Activated CD4-positive, alpha-beta T cell treated with anti-CD3 and anti-CD28 coated beads, Interleukin-2, amount 50 U/mL, for 24 hours (primary cell): ENCODE measurements at regions not wholly inside any gene's neighbourhood (a gene's known extent, or its start where the extent isn't known, plus 50 kb on each side); places are given as distances from the start of the nearest gene placed in this dataset.

Experiments
- DNase-seq, 2 donors: peaks; one replicate each; pipeline ENCODE4 v3.0.0-alpha.2; 2020; ENCODE audit warnings: low read depth in 1 of 2, low spot score in 1 of 2

DNA sequence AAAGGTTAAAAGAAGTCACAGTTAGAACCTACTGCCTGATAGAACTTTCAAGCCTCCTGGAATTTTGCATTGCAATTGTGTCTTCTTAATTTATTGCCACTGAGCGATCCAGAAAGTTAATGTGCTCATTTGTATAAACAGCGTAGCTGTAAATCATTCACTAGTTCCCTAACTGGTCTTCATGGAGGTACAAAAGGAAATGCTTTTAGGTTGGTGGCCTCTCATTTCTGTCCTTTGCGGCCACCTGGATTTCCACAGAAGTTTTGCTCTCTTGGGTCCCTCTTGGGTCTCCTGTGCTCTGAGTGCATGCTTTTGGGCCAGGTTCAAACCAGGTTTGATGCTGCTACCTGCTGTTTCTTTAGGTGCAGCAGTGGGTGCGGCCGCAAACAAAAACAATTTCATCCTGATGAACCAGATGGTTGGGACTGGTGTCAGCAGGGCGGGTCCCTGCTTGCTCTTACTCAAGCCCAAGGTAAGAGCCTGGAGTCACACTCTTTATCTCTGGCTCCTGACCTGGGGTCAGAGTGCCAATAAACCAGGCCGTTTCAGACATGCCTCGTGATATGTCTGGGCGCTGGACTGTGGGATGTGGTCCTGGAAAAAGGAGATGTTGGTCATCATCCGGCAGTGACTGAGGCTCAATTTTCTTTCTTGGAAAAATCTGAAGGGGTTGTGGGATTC is 270.1 kb downstream of the PTTG2 start:
- DNase-seq, result no peak

- DNase-seq, result no peak
These were observed 270.8 kb downstream of the PTTG2 start for GRCh38 chr4:38230821-38231563.

- no peak for DNase-seq
These were observed 271.4 kb downstream of the PTTG2 start for GRCh38 chr4:38231626-38232025.

DNA sequence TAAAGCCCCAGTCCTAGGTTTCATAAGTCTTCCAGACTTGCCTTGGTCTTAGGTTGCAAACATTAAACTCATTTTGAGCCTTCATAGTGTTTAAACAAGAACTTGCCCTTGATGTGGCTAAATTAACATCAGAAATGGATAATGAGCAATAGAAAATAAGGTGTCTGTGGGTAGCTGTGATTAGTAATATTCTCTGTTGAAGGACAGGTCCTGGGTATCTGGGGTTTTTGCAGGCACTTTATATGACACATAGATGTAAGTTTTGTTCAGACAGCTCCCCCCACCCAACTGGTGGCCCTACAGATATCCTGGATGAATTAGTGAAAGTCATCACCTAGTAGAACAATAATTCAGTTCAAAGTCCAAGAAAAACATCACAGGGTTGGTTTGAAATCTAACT is 272.5 kb downstream of the PTTG2 start:
- DNase-seq, result no peak

GRCh38 chr4:38233727-38234480 is 273.7 kb downstream of the PTTG2 start:
- no peak for DNase-seq

DNA sequence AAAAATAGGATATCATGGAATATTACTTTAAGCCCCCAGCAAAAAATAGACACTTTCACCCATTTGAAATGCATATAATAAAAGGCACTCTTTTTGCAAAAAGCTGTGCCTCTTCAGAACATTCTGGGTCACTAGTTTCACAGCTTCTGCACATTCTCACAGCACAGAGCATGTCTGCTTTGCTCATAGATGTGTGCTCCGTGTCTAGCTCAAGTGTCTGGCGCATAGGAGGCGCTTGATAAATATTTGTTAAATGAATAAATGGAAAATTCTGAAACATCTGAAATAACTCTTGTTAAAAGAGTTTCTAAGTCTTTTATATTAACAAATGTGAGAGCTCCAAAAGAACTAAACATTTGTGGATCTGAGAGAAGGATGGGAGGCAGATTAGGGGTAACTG is 275.2 kb downstream of the PTTG2 start:
- no peak for DNase-seq

- DNase-seq, result no peak
These were observed 275.8 kb downstream of the PTTG2 start for GRCh38 chr4:38236003-38236402.

- no peak for DNase-seq
These were observed 276.3 kb downstream of the PTTG2 start for GRCh38 chr4:38236503-38236902.

GRCh38 chr4:38237139-38237538 is 276.9 kb downstream of the PTTG2 start:
- no peak for DNase-seq

DNA sequence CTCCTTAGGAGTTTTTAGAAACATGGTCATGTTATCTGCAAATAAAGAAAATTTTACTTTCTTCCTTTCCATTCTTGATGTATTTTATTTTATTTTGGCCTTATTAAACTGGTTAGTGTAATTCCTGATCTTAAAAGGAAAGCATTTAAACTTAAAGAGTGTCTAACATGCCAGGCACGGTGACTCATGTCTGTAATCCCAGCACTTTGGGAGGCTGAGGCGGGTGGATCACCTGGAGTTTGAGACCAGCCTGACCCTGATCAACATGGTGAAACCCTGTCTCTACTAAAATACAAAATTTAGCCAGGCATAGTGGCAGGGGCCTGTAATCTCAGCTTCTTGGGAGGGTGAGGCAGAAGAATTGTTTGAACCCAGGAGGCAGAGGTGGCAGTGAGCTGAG is 281.3 kb downstream of the PTTG2 start:
- no peak for DNase-seq

- DNase-seq, result no peak
These were observed 281.9 kb downstream of the PTTG2 start for GRCh38 chr4:38242101-38242500.

- DNase-seq, result no peak
These were observed 282.7 kb downstream of the PTTG2 start for GRCh38 chr4:38242822-38243387.

DNA sequence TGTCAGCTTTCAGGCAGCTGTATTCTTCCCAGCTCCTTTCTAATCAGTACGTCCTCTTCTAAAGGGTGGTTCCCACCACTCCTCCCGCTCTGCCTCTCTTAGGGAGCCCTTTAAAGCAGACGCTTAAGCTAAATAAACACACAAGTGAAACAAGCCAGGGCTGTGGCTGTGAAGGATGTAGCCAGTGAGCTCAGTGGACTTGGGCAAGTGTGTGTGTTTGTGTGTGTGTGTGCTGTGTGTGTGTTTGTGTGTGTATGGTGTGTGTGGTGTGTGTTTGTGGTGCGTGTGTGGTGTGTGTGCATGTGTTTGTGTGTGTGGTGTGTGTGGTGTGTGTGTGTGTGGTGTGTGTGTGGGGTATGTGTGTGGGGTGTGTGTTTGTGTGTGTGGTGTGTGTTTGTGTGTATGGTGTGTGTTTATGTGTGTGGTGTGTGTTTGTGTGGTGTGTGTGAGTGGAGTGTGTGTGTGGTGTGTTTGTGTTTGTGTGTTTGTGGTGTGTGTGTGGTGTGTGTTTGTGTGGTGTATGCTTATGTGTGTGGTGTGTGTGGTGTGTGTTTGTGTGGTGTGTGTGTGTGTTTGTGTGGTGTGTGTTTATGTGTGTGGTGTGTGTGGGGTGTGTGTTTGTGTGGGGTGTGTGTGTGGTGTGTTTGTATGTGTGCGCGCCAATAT is 283.3 kb downstream of the PTTG2 start:
- DNase-seq, result no peak

DNA sequence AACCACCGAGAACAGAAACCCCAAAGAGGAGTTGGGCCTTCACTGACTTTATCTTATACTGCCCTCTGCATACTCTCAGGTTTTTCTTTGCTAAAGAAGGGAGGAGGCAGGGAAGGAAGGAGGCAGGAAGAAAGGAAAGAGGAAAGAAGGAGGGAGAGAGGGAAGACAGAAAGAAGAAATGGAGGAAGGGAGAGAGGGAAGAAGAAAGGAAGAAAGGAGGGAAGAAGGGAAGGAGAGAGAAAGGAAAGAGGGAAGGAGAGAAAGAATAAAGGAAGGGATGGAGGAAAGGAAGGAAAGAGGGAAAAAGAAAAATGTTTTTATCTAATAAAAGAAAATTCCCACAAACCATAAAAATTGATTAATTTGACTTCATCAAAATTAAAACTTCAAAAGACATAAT is 294.6 kb downstream of the PTTG2 start:
- DNase-seq, result no peak

DNA sequence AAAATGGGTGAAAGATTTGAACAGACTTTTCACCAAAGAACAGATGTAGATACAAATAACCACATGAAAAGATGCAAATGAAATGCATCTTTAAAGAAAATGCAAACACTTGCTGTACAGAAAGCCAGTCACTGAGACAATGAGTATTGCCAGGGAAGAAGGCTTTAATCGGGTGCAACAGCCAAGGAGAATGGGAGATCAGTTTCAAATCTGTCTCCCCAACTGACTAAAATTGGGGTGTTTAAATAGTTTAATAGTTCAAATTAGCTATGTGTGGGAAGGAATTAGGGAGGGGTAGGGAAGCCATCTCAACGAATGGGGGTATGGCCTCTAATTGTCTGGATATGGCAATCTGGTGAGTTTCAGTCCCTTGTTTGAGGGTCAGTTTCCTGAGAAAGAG is 295.4 kb downstream of the PTTG2 start:
- DNase-seq, result no peak

GRCh38 chr4:38266616-38267015 is 306.4 kb downstream of the PTTG2 start:
- no peak for DNase-seq

DNA sequence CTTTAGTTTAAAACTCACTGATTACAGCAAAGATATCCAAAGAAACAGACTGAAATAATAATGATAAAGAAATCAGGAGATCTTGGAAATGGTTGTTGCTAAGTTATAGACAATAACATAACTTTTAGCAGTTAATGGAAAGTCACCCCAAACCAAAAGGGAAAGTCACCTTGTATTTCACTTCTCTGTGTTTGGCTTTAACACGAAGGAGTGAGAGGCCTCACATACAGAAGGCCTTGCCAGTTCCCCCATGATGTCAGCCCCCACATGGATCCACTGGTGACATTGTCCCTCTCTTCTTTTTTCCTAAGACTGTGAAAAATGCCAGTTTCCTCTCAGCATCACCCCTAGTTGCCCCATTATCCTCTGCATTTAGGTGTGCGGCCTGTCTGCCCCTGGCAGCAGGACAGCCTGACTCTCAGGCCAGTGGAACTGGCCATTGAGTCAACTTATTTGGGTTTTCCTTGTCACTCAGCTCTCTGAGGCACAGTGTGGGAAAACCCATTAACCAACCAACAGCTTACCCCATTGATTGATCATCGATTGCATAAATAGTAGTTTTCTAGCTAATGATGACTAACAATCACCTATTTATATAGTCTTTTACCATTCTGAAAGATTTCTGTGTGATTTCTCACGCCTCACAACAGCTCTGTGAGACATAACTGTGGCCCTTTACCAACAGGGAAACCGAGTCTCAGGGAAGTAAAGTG is 308.1 kb downstream of the PTTG2 start:
- no peak for DNase-seq

DNA sequence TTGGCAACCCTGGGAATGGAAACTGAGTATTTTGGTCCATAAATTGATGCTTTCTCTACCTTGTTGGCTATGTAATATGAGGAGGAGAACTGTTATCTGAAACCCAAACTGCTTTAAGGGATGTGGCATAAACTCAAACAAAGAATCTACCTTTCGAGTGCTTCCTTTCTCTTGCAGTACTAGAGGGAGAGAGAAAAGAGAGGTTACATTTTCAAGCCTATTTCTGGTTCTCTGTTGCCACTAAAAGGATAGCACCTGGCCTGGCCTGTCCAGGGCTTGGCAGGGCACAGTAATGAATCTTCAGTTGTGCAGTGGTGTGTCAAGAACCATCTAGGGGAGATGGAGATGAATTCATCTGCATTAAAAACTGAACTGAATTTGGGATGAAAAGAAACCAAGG is 308.6 kb downstream of the PTTG2 start:
- no peak for DNase-seq

- no peak for DNase-seq
These were observed 313.2 kb downstream of the PTTG2 start for GRCh38 chr4:38273407-38273806.

DNA sequence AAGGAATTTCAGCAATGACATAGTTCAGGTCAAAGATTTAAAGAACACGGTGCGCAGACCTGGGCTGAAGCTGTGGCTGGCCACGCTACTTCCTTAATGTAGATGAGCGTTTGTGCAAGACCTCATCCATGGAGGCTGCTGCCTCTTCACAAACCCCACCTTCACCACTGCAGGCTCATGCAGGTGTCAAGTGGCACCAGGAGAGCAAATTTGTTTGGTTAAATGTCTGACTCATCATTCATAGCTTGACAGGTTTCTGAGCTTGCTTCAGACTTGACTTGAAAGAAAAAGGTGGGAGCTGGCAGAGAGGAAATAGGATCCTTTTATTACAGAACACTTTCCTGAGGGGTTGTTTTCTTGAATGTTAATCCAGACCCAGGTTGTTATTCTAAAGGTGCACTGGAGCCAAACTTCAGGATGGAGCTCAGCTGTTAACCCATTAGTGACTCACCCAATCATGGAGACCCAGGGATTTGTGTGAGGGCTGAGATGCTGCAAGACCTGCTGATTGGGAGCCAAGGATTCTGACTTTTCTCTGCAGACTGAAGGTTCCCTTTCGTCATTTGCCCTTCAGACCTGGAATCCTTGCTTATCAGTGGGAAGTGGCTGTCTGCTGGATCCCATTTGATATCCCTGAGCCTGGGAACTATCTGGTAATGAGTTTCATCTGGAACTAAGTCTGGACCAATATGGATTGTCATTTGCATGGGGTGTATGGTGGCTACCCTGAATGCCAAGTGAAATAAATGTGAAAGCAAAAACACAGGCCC is 315.3 kb downstream of the PTTG2 start:
- no peak for DNase-seq
